HepG2 (cell line): ENCODE measurements at regions not wholly inside any gene's neighbourhood (a gene's known extent, or its start where the extent isn't known, plus 50 kb on each side); places are given as distances from the start of the nearest gene placed in this dataset.

ENCODE experiments used
- ATAC-seq: fragments of 200-7000 bp; cut with Tn5 transposase; 3 replicates; pipeline ENCODE4 v1.9.1; 2020; ENCODE audit warnings: mild to moderate bottlenecking, moderate library complexity
- BruUV-seq: library from RNA; stranded (reverse); fragments of 400-500 nt; replicated peaks from 2 replicates; lab custom pipeline; 2021; lab: Mats Ljungman, UMichigan
- CTCF ChIA-PET: fragments of 300-600 bp; formaldehyde crosslinking; extraction: SDS; loops from one replicate; lab custom pipeline; 2021; ENCODE audit warnings: low total read pairs, inconsistent platforms, low intra/inter-chr PET ratio; lab: Yijun Ruan, JAX
- POLR2A ChIA-PET: fragments of 350-600 bp; sonication (Branson Sonifier 250); formaldehyde crosslinking; loops from one replicate; lab custom pipeline; 2020; ENCODE audit warnings: antibody characterized with exemption, inconsistent platforms; lab: Yijun Ruan, JAX
- DNase-seq: peaks from one replicate; pipeline ENCODE4 v3.0.0-alpha.2; 2015; ENCODE audit warnings: low spot score
- FAIRE-seq: peaks from 3 replicates; lab custom pipeline; 2011; peaks lifted over from hg19 to GRCh38; lab: Jason Lieb, UNC
- H2AFZ ChIP-seq: one replicate; pipeline ENCODE4 v1.6.1; 2011; ENCODE audit warnings: low read length, inconsistent platforms
- H3K27ac ChIP-seq: fragments of 300-600 bp; 3 replicates; pipeline ENCODE4 v1.8.0; 2011; ENCODE audit warnings: mixed run types, mild to moderate bottlenecking, mixed read lengths, low read length, inconsistent platforms; ENCODE audit not compliant: insufficient read depth; ENCODE audit errors: extremely low read length
- H3K27me3 ChIP-seq, 2 experiments: fragments of 200-600 bp in 1 of 2; 2 replicates in 1 of 2; 3 replicates in 1 of 2; pipeline versions ENCODE4 v1.6.0 to v1.8.0; 2011; ENCODE audit warnings: low read length in 2 of 2, mild to moderate bottlenecking in 2 of 2, moderate library complexity in 2 of 2, inconsistent platforms in 1 of 2; ENCODE audit not compliant: insufficient read depth in 2 of 2, control insufficient read depth in 1 of 2
- H3K36me3 ChIP-seq, 2 experiments: fragments of 200-600 bp in 1 of 2; replicated peaks in 1 of 2; 2 replicates in 1 of 2; 3 replicates in 1 of 2; pipeline versions ENCODE4 v1.5.1 to v1.8.0; 2011; ENCODE audit warnings: low read length in 2 of 2, inconsistent platforms in 1 of 2; ENCODE audit not compliant: insufficient read depth in 2 of 2, control insufficient read depth in 1 of 2
- H3K4me1 ChIP-seq: 2 replicates; pipeline ENCODE4 v1.5.1; 2012; ENCODE audit warnings: low read length, inconsistent platforms; ENCODE audit not compliant: insufficient read depth
- H3K4me2 ChIP-seq: 2 replicates; pipeline ENCODE4 v1.6.0; 2011; ENCODE audit warnings: low read depth, low read length, inconsistent platforms
- H3K4me3 ChIP-seq, 3 experiments: fragments of 200-600 bp in 1 of 3; sonication (generic), shearing (Covaris generic) in 1 of 3; replicated peaks in 1 of 3; 2 replicates each; pipeline ENCODE4 v1.5.1; 2011 to 2016; ENCODE audit warnings: low read length in 3 of 3, inconsistent platforms in 2 of 3, low read depth in 2 of 3, mild to moderate bottlenecking in 2 of 3, control low read depth in 1 of 3, mixed read lengths in 1 of 3; ENCODE audit not compliant: insufficient read depth in 1 of 3
- H3K79me2 ChIP-seq: one replicate; pipeline ENCODE4 v1.6.1; 2011; ENCODE audit warnings: low read length, inconsistent platforms; ENCODE audit not compliant: insufficient read depth
- H3K9ac ChIP-seq: 2 replicates; pipeline ENCODE4 v1.6.0; 2011; ENCODE audit warnings: mild to moderate bottlenecking, low read depth, low read length, inconsistent platforms; ENCODE audit not compliant: insufficient read depth
- H3K9me3 ChIP-seq: 2 replicates; pipeline ENCODE4 v1.5.1; 2012; ENCODE audit warnings: mild to moderate bottlenecking, low read length
- H4K20me1 ChIP-seq: 2 replicates; pipeline ENCODE4 v1.6.0; 2011; ENCODE audit warnings: inconsistent platforms, mild to moderate bottlenecking, low read length, moderate library complexity; ENCODE audit not compliant: insufficient read depth
- ARID4A ChIP-seq: sonication (generic); formaldehyde crosslinking; IDR thresholded peaks from 2 replicates; pipeline ENCODE4 v1.5.0; 2020; ENCODE audit warnings: mild to moderate bottlenecking, missing genetic modification reagents, borderline replicate concordance
- BCLAF1 ChIP-seq: fragments of 450-650 bp; IDR thresholded peaks from 2 replicates; pipeline ENCODE4 v1.6.1; 2017; ENCODE audit warnings: mild to moderate bottlenecking
- HDAC6 ChIP-seq: fragments of 200-600 bp; sonication (generic); IDR thresholded peaks from 2 replicates; pipeline ENCODE4 v1.7.0; 2017; ENCODE audit warnings: mild to moderate bottlenecking, antibody characterized with exemption, low read length, low read depth
- POLR2AphosphoS5 ChIP-seq: IDR thresholded peaks from 2 replicates; pipeline ENCODE4 v1.6.1; 2012; ENCODE audit warnings: low read depth, low read length
- REL ChIP-seq: sonication (generic); formaldehyde crosslinking; conservative IDR thresholded peaks from 2 replicates; pipeline ENCODE4 v1.8.0; 2022; ENCODE audit warnings: mild to moderate bottlenecking, missing genetic modification reagents, moderate library complexity
- RFX3 ChIP-seq: IDR thresholded peaks from 2 replicates; pipeline ENCODE4 v1.6.1; 2016; ENCODE audit warnings: missing biosample characterization, missing genetic modification reagents
- SRSF9 ChIP-seq: fragments of 200-400 bp; formaldehyde crosslinking; IDR thresholded peaks from 2 replicates; pipeline ENCODE4 v1.6.1; 2018; ENCODE audit warnings: borderline replicate concordance, mild to moderate bottlenecking, low read depth, low read length; ENCODE audit not compliant: insufficient read depth, poor library complexity, severe bottlenecking
- TGIF2 ChIP-seq: IDR thresholded peaks from 2 replicates; pipeline ENCODE4 v1.6.1; 2016; ENCODE audit warnings: control low read depth, missing compliant biosample characterization
- U2AF1 ChIP-seq: fragments of 200-400 bp; formaldehyde crosslinking; optimal IDR thresholded peaks from 2 replicates; pipeline ENCODE3; 2017; ENCODE audit warnings: mild to moderate bottlenecking, low read depth, low read length
- ZBTB25 ChIP-seq: IDR thresholded peaks from 2 replicates; pipeline ENCODE4 v1.6.1; 2018; ENCODE audit warnings: missing genetic modification reagents
- ZBTB38 ChIP-seq: sonication (generic); formaldehyde crosslinking; IDR thresholded peaks from 2 replicates; pipeline ENCODE4 v1.5.1; 2020; ENCODE audit warnings: mild to moderate bottlenecking, missing genetic modification reagents
- ZNF331 ChIP-seq: sonication (generic); formaldehyde crosslinking; IDR thresholded peaks from 2 replicates; pipeline ENCODE4 v1.4.0; 2020; ENCODE audit warnings: missing genetic modification reagents
- ZNF441 ChIP-seq: sonication (generic); formaldehyde crosslinking; IDR thresholded peaks from 2 replicates; pipeline ENCODE4 v1.7.0; 2021; ENCODE audit warnings: missing genetic modification reagents, borderline replicate concordance
- ZNF777 ChIP-seq: sonication (generic); formaldehyde crosslinking; IDR thresholded peaks from 2 replicates; pipeline ENCODE4 v1.4.0; 2020; ENCODE audit warnings: missing genetic modification reagents
- WGBS: methylation state at CpG from one replicate; pipeline ENCODE4 v1.1.6; 2017; ENCODE audit warnings: low lambda C conversion rate; 5-methylcytosine and 5-hydroxymethylcytosine counted together
- in situ Hi-C: cut with HindIII; loops from 2 replicates; pipeline ENCODE4 v1.10.0; 2017; ENCODE audit warnings: low pct_unique_long_range_greater_than_20kb; ENCODE audit not compliant: extremely low pct_ligation_motif_present
- intact Hi-C: fragments of 100-400 bp; cut with micrococcal nuclease; formaldehyde crosslinking; loops from one replicate; pipeline ENCODE4 v1.10.0; 2022; ENCODE audit not compliant: unreplicated experiment
- TF ChIP-seq, protein P1 (sequence below): sonication (generic); formaldehyde crosslinking; conservative IDR thresholded peaks from 2 replicates; pipeline ENCODE4 v1.8.1; 2023; ENCODE audit warnings: missing genetic modification reagents

GRCh38 chr15:48012191-48012590 lies 108.6 kb upstream of the SLC24A5 start (continued):
- TF ChIP-seq ZNF441 (CRISPR knock-in tag) (no peak), ZBTB25 (CRISPR knock-in tag) (no peak)

GRCh38 chr15:48016865-48017264 lies 103.9 kb upstream of the SLC24A5 start:
- Histone ChIP-seq H3K9me3 (no peaks in the 10 kb centered on the region), H3K27ac (no peak overlapping the region), H3K9ac (no peak overlapping the region), H4K20me1 (no peaks in the 10 kb centered on the region), H2AFZ (no peak overlapping the region), H3K27me3 (no peaks in the 10 kb centered on the region), H3K79me2 (no peaks in the 10 kb centered on the region), H3K36me3 (no peaks in the 10 kb centered on the region), H3K4me3 (no peak overlapping the region), H3K4me1 (no peaks in the 10 kb centered on the region), H3K4me2 (no peak overlapping the region)
- ChIA-PET CTCF (no interaction called here), POLR2A (no interaction called here)
- FAIRE-seq (no peak), DNase-seq (no peak), ATAC-seq (no peak)
- BruUV-seq, result no TSS peak
- in situ Hi-C loops (no loop called here), intact Hi-C loops (no loop called here)
- TF ChIP-seq RFX3 (CRISPR knock-in tag) (no peak), TGIF2 (CRISPR knock-in tag) (no peak), ZNF331 (no peak), REL (CRISPR knock-in tag) (no peak), ZBTB38 (CRISPR knock-in tag) (no peak), HDAC6 (no peak), U2AF1 (no peak), SRSF9 (no peak), ARID4A (CRISPR knock-in tag) (no peak), POLR2AphosphoS5 (no peak), BCLAF1 (no peak), ZNF777 (CRISPR knock-in tag) (no peak)
- TF ChIP-seq, protein P1, sequence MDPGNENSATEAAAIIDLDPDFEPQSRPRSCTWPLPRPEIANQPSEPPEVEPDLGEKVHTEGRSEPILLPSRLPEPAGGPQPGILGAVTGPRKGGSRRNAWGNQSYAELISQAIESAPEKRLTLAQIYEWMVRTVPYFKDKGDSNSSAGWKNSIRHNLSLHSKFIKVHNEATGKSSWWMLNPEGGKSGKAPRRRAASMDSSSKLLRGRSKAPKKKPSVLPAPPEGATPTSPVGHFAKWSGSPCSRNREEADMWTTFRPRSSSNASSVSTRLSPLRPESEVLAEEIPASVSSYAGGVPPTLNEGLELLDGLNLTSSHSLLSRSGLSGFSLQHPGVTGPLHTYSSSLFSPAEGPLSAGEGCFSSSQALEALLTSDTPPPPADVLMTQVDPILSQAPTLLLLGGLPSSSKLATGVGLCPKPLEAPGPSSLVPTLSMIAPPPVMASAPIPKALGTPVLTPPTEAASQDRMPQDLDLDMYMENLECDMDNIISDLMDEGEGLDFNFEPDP (CRISPR knock-in tag), result no peak
- 58% methylated on average over 3 of the region's 3 CpGs for WGBS
